NCI-H446 (cell line): ENCODE measurements at regions not wholly inside any gene's neighbourhood (a gene's known extent, or its start where the extent isn't known, plus 50 kb on each side); places are given as distances from the start of the nearest gene placed in this dataset.
A peak's percentile ranks its signal among the peaks of the same experiment; 100 is the strongest.

Experiments
- DNase-seq, 2 experiments: peaks; one replicate each; lab custom pipeline; 2025; lab: John Stamatoyannopoulos, UW

DNA sequence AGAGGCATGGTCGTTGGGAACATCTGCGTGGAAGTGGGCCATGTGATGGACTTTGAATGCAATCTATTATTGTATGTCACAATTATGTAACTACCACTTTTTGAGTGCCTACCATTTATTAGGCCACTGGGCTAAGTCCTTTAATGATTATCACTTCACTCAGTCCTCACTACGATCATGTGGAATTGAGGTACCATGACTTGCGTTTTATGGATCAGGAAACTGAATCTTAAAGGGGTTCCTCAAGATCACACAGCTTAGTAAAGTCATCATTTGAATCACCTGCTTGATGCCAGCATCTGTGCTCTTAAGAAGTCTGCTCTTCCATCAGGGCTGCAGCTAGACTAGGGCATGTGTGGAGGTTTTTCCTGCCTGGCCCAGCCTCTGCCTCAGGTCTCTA is 136.7 kb downstream of the DAD1 start:
- DNase-seq, result no peak

DNA sequence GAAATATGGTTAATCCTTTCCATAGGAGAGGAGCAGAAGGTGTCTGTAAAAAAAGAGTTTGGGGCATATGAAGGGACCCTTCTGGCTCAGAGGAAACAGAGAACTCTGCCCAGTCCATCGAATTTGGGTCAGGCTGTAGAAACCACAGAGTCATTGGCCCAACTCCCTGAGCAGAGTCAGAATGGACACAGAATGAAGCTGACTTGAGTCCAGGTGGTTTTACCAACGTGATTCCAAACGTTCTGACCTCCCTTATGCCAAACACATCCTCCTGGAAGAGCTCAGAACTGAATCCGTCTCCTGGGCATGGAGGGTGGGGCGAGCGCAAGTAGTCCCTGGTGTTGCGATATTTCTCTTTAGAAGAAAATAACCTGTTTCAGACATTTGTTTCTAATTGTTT is 138.8 kb downstream of the DAD1 start:
- DNase-seq, result no peak

DNA sequence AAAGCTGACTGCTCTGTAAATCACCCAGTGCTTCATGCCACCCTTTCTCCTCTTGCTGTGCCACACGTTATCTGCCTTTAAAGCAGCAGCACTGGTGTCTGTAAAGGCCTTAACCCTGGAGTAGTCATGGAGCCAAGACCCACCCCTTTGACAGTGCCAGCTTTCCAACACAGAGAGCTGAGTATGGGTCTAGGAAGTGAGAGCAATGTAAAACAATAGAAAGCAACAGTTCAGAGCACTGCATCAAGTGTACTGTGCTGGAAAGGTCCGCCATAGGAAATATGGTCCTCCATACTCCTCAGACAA is 139.5 kb downstream of the DAD1 start:
- DNase-seq, result peak in 1 of 2 experiments; percentile 41

DNA sequence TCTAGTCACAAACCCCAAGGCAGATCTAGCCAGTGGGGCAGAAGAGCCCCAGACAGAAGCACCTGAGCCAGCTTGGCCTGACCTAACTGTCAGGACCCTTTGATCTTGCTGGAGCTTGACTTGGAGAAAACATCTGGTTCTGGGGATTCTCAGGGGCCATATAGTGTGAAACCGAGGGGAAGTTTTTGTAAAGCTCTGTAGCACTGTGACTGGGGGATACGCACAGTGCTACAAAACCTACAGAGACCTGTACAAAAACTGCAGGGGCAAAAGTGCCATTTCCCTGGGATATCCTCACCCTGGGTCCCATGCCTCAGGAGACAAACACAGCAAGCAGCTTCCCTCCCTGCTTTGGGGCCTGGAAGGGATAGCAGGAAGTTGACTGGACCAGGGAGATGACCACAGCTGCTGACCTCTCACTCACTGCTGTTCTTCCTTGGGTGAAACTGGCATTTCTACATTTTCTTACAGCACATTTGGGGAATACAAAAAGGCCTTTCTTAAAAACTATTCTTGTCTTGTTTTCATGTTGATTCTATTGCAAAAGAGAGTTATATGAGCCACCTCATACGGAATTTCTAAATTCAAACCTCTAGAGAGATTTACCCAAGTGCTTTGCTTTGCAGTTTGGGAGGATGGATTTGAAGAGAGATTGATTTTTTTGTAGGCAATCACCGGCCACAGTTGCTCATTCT is 140.0 kb downstream of the DAD1 start:
- peak in 1 of 2 experiments; percentile 17 for DNase-seq

DNA sequence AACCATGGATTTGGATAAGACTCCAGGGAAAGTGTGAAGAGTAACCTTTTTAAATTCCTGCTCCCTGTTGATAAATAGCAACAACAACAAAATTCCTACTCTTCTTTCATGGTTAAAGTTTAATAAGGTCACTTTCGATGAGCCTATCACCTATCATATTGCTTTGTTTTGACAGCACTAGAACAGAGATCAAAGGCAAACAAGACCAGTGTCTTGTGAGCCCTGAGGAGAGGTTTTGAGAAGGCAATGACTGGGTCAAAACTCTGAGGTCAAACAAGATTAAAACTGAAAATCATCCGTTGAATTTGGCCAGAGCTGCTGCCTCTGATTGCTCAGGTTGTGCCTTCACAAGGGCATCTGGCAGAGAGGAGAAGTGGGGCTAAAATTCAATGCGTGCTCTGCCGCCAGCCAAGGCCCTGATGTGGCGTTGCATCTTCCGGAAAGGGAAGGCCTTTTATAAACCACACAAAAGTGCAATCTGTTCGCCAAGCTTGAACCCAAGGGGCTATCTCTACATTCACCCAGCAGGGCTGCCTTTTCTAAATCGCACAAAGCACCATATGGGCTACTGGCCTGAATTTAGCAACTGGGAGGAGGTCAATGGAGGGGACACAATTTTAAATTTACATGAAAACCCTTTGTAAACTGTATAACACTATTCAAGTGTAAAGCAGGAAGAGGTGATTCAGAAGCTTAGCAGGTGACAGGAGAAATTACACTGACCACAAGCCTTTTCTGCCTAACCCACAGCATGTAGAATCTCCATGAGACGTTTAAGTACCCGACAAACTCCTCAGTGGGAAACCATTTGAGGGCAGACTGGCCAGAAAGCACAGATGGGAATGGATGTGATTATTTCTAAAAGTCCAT is 140.8 kb downstream of the DAD1 start:
- DNase-seq, result peak in 1 of 2 experiments; percentile 67

DNA sequence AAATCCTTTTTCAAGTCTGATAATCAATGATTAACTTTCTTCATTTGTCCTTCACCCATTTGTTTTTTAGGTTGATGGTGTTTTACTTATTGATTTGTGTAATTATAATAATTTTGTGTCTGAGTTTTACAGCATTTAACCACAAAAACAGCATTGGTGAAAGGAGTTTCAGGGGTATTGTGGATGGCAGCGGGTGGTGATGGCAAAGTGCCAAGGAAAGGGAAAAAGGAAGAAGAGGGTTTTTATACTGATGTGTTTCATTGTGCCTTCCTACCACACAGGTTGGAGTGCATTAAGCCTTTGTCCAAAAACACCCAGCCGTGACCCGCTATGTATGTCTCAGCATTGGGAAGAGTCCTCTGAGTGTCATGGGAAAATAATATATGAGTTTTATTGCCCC is 150.3 kb downstream of the DAD1 start:
- peak in 1 of 2 experiments; percentile 30 for DNase-seq

DNA sequence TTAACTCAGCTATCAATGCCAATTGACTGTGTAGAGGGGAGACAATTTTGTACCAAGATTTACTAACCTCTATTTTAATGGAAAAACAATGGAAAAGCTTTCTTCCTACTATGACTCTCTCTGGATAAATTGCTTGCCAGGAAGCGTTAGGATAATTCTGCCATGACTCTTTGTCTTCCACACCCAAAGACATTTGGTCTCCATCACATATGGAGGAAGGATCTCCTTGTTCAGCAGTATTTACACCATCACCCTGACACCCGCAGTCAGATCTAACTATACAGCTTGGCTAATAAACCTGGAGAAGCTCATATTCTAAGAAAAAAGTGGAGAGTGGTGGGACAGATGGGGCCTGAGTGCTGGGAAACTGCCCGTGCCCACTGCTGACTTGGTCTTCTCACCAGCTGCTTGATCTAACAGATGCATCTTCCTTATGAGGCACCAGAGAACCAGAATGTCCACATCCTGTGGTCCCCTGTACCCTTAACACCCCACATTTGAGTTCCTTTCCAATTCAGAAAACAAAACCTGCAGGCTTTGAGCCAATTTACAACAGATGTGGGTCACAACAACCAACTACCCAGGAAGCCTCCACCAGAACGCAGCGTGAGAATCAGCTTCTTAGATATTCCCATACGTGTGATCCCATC is 154.0 kb downstream of the DAD1 start:
- DNase-seq, result peak; percentile 17 to 83

DNA sequence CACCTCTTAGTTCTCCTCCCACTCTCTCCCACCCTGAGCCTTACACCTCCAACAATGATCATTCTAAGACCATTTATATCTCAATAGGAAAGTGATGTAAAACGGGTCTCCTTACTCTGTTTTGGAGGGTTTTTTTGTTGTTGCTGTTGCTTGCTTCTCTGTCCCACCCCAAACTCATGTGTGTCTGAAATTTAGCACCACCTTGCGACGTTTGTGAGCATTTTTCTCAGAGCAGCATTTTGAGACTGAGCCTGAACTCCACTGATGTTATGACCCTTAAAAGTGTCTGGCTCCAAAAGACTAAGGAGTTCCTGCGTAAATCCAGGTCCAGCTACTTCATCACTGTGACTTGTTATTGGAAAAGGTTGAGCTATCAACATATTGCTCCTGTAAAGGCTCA is 155.0 kb downstream of the DAD1 start:
- DNase-seq, result no peak

DNA sequence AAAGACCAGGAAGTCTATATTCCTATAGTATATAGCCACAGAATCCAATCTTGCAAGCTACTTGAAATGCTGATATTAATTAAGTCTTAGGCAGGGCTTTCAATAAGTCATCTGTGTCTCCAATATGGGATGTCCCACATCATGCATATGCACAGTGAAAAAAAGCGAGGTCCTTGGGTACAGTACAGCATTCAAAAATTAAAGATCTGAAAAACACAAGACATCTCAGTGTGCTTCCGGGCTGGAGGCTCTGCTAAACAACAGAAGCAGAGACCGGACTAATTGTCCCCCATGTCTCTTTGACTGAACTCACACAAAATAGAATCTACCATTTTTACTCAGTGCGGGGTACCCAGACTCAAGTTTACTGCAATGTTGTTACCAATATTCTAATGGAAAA is 156.0 kb downstream of the DAD1 start:
- DNase-seq, result peak; percentile 74 to 78

DNA sequence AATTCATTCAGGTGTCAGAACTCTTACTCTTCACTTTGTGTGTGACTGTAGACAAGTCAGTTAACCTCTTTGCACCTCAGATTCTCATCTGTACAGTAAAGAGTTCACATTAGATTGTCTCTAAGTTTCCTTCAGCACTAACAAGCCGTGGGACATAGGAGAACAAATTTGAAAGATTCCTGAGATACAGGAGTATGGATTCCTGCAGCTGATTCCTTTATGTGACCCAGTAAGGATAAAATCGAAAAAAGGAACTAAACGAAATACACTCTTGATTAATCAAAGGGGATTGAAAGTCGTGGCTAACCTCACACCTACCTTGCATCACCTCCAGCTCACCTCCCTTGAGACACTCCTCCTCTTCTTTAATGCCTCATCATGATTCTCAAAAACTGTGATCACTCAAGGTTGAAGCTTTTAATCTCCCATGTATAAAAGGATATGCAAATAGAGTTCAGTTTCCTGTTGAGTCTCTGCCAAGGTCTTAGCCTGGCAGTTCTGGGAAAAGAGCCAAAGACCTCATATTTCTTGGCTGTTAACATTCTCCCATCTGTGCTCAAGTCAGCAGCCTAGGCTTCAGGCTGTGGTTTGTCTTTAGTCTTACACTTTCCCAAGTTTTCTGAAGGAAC is 156.6 kb downstream of the DAD1 start:
- peak; percentile 99 for DNase-seq

DNA sequence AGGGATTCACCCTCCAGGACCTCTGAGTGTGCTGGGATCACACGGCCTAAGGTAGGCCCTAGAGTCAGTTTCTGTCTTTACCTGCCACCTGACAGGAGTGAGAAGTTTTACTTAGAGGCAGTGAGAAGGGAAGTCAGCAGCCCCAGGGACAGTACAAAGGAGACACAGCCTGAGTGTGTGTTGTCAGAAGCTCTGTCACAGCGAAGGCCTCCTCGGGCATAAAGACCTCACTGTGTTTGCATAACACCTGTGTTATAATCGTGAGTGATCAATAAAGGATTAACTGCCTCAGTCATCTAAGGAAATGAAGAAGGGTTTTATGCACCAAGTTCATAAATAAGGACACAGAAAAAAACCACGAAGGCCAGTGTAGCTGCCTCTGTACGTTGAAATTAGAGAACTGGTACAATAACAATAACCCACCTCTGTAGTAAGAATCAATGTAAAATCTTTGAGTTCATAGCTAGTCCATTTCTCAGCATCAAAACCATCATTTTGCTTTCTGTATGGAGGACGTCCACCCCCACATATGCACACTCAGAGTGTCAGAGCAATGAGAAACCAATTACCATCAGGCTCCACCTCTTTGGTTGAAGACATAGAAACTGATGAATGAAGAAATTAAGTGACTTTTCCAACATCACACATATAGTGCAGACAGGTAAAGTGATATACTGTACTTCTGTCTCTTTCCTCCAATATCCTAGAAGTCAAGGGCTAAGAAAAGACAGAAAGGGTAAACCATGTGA is 159.3 kb downstream of the DAD1 start:
- DNase-seq, result no peak

DNA sequence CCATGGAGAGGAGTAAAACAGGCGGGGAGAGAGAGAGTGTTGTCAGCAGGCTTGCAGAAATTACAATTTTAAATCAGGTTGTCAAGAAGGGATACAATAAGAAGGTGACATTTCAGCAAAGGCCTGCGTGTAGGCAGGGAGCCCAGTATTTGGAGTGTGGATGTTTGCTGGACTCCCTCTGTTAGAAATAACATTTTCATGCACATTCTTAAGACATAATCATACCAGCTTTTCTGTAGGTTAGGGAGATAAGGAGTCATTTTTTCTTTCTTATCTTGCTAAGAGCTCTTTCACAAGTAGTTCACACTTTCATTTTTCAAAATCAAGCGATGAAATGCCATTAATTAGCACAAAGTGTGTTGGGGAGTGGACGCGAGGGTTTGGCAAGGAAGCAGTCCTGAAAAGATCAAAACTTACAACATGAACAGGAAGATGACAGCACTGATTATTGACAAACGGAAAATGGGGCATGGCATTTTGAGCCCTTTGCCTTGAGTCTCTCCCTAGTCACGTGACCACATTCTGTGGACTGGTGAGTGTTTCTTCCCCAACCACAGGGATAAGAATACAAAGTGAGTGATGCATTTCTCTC is 160.2 kb downstream of the DAD1 start:
- no peak for DNase-seq

DNA sequence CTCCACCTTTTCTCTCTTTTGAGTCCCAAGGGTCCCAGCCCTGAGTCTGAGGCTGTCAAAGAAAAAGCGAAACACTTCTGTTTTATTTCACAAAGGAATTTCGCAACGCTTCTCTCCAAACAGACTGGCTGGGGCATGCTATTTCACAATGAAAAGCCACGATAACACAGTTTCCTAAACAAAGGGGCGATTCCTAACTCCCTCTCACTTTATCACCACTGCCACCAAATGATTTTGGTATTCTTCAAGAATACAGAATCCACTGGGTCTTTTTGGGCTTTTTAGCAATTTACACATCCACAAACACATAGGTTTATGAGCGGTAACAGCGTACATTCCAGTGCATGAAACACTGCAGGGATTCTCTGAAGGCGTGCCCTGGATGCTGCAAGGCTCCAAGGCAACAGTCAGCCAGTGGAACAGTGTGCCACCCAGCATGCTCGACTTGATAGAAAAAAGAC is 161.2 kb downstream of the DAD1 start:
- DNase-seq, result no peak

DNA sequence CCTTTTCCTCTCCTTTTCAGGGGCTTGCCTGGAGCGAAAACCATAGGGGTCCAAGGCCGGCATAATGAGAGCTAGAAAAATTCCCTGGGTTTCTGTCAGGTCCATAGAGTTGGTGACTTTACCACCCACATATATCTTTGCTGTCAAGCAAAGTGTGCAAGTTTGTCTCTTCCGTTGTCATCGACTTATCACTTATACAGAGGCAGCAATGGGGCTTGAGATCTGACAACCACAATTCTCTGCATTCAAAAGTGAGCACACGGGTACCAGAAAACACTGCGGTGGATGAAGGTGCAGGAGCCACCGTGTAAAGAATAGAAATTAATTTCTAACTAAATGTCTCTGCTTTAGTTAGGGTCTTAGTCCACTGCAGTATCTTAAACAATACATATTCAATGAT is 162.3 kb downstream of the DAD1 start:
- DNase-seq, result no peak

DNA sequence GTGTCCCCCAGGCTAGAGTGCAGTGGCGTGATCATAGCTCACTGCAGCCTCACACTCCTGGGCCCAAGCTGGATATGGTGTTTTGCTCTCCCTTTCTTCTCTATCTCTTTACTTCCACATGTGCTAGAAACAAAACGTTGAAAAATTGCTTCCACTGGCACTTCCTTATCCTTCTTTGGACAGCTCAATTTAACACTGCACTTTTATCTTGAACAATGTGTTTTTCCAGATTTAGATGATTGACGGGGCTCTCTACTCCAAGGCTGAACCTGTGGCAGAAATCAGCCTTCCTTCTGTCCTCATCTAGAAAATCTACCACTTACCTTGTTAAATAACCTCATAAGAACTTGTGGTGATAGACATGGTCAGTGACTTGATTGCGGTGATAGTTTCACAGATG is 165.1 kb downstream of the DAD1 start:
- no peak for DNase-seq

DNA sequence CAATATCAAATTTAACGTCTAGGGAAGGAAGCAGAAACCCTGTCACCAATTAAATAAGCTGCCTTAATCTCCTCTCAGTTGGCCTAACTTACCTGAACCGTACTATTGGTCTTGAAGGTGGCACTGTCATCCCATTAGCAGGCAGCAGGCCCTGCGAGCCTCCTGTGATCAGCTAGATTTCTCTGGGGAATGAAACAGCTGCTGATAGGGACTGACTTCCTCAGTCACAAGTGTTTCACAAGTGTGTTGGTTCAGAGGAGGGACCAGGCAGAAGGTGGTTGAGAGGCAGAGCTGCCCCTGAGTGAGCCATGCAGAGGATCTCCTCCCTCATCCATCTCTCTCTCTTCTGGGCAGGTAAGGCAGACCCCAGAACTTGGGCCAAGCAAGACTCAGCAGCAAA is 166.8 kb downstream of the DAD1 start:
- no peak for DNase-seq

DNA sequence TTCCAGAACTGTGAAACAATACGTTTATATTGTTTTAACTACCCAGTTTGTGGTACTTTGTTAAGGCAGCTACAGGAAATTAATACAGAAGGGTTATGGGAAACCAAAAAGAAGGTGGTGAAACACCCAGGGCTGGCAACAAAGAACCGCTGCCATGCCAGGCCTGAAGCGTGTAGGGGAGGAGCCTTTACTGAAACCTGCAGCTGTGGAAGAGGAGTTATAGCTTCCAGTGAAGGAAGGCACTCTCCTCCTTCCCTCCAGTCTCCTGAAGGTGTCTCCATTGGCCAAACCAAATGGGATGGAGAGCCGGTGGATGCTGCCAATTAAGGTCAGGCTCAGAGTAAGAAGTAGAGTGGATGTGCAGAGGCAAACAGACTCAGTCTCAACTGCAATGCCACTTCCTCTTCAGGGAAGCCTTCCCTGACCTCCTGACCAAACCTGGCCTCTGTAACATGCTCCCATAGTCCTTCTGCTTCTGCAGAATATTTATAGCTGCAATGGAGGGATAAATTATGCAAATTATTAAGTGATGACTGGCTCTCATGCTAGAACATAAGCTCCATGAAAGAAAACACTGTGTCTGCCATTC is 168.3 kb downstream of the DAD1 start:
- DNase-seq, result peak in 1 of 2 experiments; percentile 11

DNA sequence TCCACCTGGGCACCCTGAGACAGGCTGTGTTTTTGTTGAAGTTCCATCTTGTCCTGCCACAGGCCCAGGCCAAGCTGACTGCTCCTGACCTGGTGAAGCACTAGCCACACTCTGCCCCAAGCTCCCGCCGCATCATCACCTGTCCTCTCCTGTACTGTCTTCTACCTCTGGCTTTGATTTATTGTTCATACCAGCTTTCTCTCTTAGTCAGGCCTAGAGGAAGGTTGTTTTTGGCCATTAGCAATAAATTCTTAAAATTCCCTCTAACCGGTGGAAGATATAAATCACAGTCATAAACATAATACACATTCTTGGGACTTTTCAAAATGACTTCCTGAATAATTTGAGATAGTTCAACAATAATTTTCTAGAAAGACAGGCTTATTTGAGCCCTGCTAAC is 169.4 kb downstream of the DAD1 start:
- no peak for DNase-seq

DNA sequence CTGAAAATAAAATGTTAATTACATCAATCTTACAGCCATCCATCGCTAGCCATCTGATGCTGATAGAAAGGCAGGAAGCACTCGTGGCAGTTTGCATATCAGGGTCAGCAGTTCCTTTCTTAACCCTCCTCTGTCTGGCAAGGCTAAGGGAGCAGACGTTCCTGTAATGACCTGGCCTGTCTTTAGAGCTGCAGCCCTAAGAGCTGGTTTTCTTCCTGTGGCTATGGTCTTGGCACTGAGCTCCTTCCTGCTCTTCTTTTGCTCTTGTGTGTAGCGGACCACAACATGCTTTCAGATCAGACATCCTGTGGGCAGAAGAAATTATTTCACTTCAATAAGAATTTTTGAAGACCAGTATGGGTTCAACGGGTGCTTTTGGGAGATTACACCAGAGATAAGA is 170.4 kb downstream of the DAD1 start:
- DNase-seq, result peak in 1 of 2 experiments; percentile 12

DNA sequence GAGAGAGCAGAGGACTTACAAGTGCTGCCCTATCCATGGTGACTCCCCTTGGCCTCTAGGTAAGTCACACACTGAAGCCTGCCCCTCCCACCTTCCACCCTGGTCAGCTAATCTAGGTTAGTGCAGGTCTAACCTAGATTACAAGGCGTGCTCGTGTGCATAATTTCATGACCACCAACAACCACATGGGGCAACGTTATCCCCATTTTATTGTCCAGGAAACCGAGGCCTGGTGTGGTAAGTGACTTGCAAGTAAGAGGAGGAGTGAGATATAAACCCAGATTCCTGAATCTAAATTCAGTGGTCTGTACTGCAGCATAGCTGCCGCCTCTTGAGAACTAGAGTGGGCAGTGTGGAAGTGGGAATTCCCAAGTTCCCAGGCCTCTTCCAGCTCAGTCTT is 171.1 kb downstream of the DAD1 start:
- no peak for DNase-seq

DNA sequence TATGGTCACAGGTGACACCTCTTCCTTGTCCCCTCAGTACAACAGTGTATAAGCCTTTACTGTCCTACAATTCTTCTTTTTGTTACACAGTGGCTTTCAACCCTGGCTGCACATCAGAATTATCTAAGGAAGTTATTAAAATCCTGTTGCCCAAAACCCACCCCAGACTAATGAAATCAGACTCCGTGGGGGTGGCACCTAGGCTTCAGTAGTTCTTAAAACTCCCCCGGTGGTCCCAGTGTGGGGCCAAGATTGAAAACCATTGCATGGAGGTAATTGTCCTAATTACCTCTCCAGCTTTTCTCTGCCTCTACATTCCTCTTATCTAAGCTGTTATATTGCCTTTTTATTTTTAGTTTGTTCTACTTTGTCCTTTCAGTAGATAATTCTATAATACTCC is 172.8 kb downstream of the DAD1 start:
- no peak for DNase-seq
